ENCODE measurements at regions not wholly inside any gene's neighbourhood (a gene's known extent, or its start where the extent isn't known, plus 50 kb on each side); places are given as distances from the start of the nearest gene placed in this dataset.

DNA sequence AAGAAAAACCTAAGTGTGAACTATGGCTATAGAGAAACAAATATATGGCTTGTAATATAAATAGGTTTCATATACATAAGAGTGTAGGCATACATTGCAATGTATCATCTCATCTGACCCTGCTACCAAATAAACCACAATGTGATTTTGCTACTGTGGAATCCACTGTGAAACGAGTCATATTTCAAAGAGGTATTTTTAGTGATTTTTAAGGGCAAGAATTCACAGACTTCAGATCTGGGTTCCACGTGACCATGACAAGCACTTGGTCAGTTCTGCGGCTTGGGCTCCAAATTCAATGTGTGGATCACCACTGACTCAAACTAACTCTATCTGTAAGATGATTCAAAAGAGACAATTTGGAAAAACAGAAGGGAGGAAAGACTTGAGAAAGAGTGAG, 147.0 kb upstream of the ERG start:
- TF ChIP-seq POLR2AphosphoS5 (IDR thresholded peaks at IDR 0.05; ENCODE audit: borderline replicate concordance, low read depth, low read length) (no peak), EZH2 (IDR thresholded peaks at IDR 0.05) (no peak)
